ENCODE measurements at regions not wholly inside any gene's neighbourhood (a gene's known extent, or its start where the extent isn't known, plus 50 kb on each side); places are given as distances from the start of the nearest gene placed in this dataset.

GRCh38 chr6:27668442-27669294, 195.8 kb upstream of the ZNF184 start:
- H3K27ac ChIP-seq (ENCODE audit: insufficient read depth, low read depth, low read length), result no peak overlapping the region
- FAIRE-seq (peak; percentile 69), DNase-seq (ENCODE audit: low read depth, low spot score) (peak; percentile 44)
- H3K4me1 ChIP-seq (ENCODE audit: control insufficient read depth, extremely low read depth, insufficient read depth, low read length), result peaks cover 10% of the 10 kb centered on the region
- dilution Hi-C loops (cut with MboI; ENCODE audit: extremely low pct_ligation_motif_present, low sequenced_read_pairs) (no loop called here), intact Hi-C loops (cut with micrococcal nuclease) (loop anchor here (5.0 kb wide), 3 partner anchors 166 to 491 kb away; no protein-coding TSS in a partner anchor)
- no peaks in the 10 kb centered on the region for H3K36me3 ChIP-seq (ENCODE audit: control insufficient read depth in 2 of 2, extremely low read depth in 1 of 2, insufficient read depth in 2 of 2, low read length in 2 of 2)
- TF ChIP-seq MAX (IDR thresholded peaks at IDR 0.05; ENCODE audit: insufficient read depth, insufficient read length) (no peak), EZH2 (IDR thresholded peaks at IDR 0.05; ENCODE audit: borderline replicate concordance, low read depth, low read length, severe bottlenecking) (no peak), GATA2 (IDR thresholded peaks at IDR 0.05; ENCODE audit: insufficient read depth, insufficient read length, low read depth, low read length) (no peak), JUN (IDR thresholded peaks at IDR 0.05; ENCODE audit: borderline replicate concordance, insufficient read depth, insufficient read length, low read depth) (no peak), MYC (IDR thresholded peaks at IDR 0.05; ENCODE audit: low read depth, low read length) (no peak), FOS (IDR thresholded peaks at IDR 0.05; ENCODE audit: borderline replicate concordance, insufficient read depth, low read length) (no peak), POLR2A (IDR thresholded peaks at IDR 0.05; ENCODE audit: low read depth, low read length) (no peak), POLR2AphosphoS5 (IDR thresholded peaks at IDR 0.05; ENCODE audit: insufficient read depth, low read depth, low read length) (no peak), CTCF (IDR thresholded peaks at IDR 0.05; ENCODE audit: extremely low read depth in 1 of 2, insufficient read depth in 1 of 2, low read depth in 1 of 2, low read length in 2 of 2) (no peak)
- no peak overlapping the region for H3K9ac ChIP-seq (replicated peaks; ENCODE audit: extremely low read depth, insufficient read depth, low read length)
- peak overlapping the region in 2 of 3 experiments; percentile 35 to 48 for H3K4me3 ChIP-seq (replicated peaks in 1 of 3; ENCODE audit: insufficient read depth in 1 of 3, low read depth in 1 of 3, low read length in 3 of 3)
- H3K27me3 ChIP-seq (ENCODE audit: control insufficient read depth in 2 of 2, insufficient read depth in 2 of 2, low read length in 2 of 2), result peaks cover 15 to 17% of the 10 kb centered on the region in 2 experiments
- no peaks in the 10 kb centered on the region for H3K79me2 ChIP-seq (ENCODE audit: control insufficient read depth, insufficient read depth, low read length)
- H3K4me2 ChIP-seq (ENCODE audit: insufficient read depth, low read length), result peak overlapping the region; percentile 89
- no peaks in the 10 kb centered on the region for H3K9me1 ChIP-seq (replicated peaks; ENCODE audit: control insufficient read depth, extremely low read depth, insufficient read depth, low read length)
- CTCF ChIA-PET, result interaction anchor here (1.0 to 3.2 kb wide), 5 partner anchors 19 to 150 kb away, joined by 3 to 15 read pairs (median 6); no protein-coding TSS in a partner anchor
- no peaks in the 10 kb centered on the region for H4K20me1 ChIP-seq (replicated peaks; ENCODE audit: control insufficient read depth, extremely low read depth, insufficient read depth, low read length)
- BruUV-seq (replicated peaks), result no TSS peak
- POLR2A ChIA-PET, result no interaction called here
- no peaks in the 10 kb centered on the region for H3K9me3 ChIP-seq (replicated peaks; ENCODE audit: control insufficient read depth, insufficient read depth, low read length)
- H2AFZ ChIP-seq (ENCODE audit: low read depth, low read length), result no peak overlapping the region

Measured in endothelial cell of umbilical vein (primary cell).